SK-N-SH treated with all-trans-retinoic acid at 6 μM for 48 hours (cell line): ENCODE measurements at regions not wholly inside any gene's neighbourhood (a gene's known extent, or its start where the extent isn't known, plus 50 kb on each side); places are given as distances from the start of the nearest gene placed in this dataset.

Experiments
- BACH2 ChIP-seq: fragments of 250-450 bp; sonication (Bioruptor Pico); IDR thresholded peaks from 2 replicates; pipeline ENCODE4 v1.9.0; 2021; ENCODE audit warnings: mild to moderate bottlenecking, borderline replicate concordance
- ESRRG ChIP-seq: fragments of 250-450 bp; sonication (Bioruptor Pico); IDR thresholded peaks from 2 replicates; pipeline ENCODE4 v1.6.1; 2021; ENCODE audit warnings: mild to moderate bottlenecking
- GLIS3 ChIP-seq: fragments of 250-450 bp; sonication (Bioruptor Pico); IDR thresholded peaks from 2 replicates; pipeline ENCODE4 v1.5.0; 2020; ENCODE audit warnings: mild to moderate bottlenecking, moderate library complexity
- TCF4 ChIP-seq: fragments of 250-450 bp; sonication (Bioruptor Pico); IDR thresholded peaks from 2 replicates; pipeline ENCODE4 v1.8.0; 2021; ENCODE audit warnings: mild to moderate bottlenecking, moderate library complexity, borderline replicate concordance
- ZFP3 ChIP-seq: fragments of 250-450 bp; sonication (Bioruptor Pico); IDR thresholded peaks from 2 replicates; pipeline ENCODE4 v1.5.0; 2020; ENCODE audit warnings: mild to moderate bottlenecking, moderate library complexity
- ZNF565 ChIP-seq: fragments of 450-650 bp; formaldehyde crosslinking; conservative IDR thresholded peaks from 2 replicates; pipeline ENCODE4 v1.5.0; 2020; ENCODE audit warnings: low read depth, mild to moderate bottlenecking, moderate library complexity
- ZNF8 ChIP-seq: fragments of 450-650 bp; formaldehyde crosslinking; IDR thresholded peaks from 2 replicates; pipeline ENCODE4 v1.5.0; 2020; ENCODE audit warnings: mild to moderate bottlenecking, moderate library complexity
- TF ChIP-seq, protein P1 (sequence below): fragments of 250-450 bp; sonication (Bioruptor Pico); IDR thresholded peaks from 2 replicates; pipeline ENCODE4 v1.8.0; 2020; ENCODE audit warnings: mild to moderate bottlenecking, moderate library complexity, borderline replicate concordance
- TF ChIP-seq, protein P2 (sequence below): fragments of 250-450 bp; sonication (Bioruptor Pico); IDR thresholded peaks from 2 replicates; pipeline ENCODE4 v1.5.0; 2020; ENCODE audit warnings: mild to moderate bottlenecking, moderate library complexity

DNA sequence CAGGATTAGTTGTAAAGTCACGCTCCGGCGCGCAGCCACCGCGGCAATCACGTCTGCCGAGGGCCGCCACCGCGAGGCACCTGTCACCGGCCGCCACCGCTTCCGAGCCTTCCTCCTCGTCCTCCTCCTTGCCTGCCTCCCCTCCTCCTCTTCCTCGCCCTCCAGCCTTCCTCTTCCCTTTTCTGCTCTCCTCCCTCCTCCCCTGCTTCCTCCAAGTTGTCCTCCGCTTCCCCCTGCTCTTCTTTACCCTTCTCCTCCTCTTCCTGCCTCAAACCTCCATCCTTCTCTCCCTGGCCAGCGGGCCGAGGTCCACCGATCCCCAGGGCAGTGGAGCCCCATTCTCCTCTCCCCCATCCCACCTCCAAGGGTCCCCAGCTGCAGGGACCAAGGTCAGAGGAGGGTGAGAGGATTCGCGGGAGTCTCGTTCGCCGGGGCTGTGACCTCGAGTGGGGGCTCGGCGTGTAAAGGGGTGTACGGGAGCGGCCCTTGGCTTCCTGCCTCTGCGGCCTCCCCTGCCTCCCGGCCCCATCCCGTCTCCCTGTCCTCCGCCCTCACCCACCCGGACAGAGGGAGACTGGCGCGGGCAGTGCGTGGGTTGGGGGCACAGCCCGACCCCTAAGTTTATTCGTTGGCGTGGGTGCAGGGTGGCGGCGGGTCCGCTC lies 89.5 kb upstream of the PAX2 start:
- no peak for TF ChIP-seq ZNF8 (CRISPR knock-in tag)
- no peak for TF ChIP-seq GLIS3
- TF ChIP-seq, protein P1, sequence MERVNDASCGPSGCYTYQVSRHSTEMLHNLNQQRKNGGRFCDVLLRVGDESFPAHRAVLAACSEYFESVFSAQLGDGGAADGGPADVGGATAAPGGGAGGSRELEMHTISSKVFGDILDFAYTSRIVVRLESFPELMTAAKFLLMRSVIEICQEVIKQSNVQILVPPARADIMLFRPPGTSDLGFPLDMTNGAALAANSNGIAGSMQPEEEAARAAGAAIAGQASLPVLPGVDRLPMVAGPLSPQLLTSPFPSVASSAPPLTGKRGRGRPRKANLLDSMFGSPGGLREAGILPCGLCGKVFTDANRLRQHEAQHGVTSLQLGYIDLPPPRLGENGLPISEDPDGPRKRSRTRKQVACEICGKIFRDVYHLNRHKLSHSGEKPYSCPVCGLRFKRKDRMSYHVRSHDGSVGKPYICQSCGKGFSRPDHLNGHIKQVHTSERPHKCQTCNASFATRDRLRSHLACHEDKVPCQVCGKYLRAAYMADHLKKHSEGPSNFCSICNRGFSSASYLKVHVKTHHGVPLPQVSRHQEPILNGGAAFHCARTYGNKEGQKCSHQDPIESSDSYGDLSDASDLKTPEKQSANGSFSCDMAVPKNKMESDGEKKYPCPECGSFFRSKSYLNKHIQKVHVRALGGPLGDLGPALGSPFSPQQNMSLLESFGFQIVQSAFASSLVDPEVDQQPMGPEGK (CRISPR knock-in tag), result no peak
- no peak for TF ChIP-seq BACH2 (CRISPR knock-in tag)
- no peak for TF ChIP-seq ZFP3
- no peak for TF ChIP-seq ESRRG (CRISPR knock-in tag)
- TF ChIP-seq TCF4 (CRISPR knock-in tag), result no peak
- TF ChIP-seq ZNF565 (CRISPR knock-in tag), result no peak
- TF ChIP-seq, protein P2, sequence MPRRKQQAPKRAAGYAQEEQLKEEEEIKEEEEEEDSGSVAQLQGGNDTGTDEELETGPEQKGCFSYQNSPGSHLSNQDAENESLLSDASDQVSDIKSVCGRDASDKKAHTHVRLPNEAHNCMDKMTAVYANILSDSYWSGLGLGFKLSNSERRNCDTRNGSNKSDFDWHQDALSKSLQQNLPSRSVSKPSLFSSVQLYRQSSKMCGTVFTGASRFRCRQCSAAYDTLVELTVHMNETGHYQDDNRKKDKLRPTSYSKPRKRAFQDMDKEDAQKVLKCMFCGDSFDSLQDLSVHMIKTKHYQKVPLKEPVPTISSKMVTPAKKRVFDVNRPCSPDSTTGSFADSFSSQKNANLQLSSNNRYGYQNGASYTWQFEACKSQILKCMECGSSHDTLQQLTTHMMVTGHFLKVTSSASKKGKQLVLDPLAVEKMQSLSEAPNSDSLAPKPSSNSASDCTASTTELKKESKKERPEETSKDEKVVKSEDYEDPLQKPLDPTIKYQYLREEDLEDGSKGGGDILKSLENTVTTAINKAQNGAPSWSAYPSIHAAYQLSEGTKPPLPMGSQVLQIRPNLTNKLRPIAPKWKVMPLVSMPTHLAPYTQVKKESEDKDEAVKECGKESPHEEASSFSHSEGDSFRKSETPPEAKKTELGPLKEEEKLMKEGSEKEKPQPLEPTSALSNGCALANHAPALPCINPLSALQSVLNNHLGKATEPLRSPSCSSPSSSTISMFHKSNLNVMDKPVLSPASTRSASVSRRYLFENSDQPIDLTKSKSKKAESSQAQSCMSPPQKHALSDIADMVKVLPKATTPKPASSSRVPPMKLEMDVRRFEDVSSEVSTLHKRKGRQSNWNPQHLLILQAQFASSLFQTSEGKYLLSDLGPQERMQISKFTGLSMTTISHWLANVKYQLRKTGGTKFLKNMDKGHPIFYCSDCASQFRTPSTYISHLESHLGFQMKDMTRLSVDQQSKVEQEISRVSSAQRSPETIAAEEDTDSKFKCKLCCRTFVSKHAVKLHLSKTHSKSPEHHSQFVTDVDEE, result no peak
